Sigmoid colon (tissue), 6 donors: ENCODE measurements at regions not wholly inside any gene's neighbourhood (a gene's known extent, or its start where the extent isn't known, plus 50 kb on each side); places are given as distances from the start of the nearest gene placed in this dataset.

Source experiments
- DNase-seq: peaks from one replicate; pipeline ENCODE4 v3.0.0-alpha.2; 2019
- H3K27ac ChIP-seq, 4 donors: fragments of 200-600 bp; sonication (generic); one replicate each; pipeline ENCODE4 v1.5.1; 2016 to 2019; ENCODE audit warnings: mild to moderate bottlenecking in 1 of 4
- H3K27me3 ChIP-seq, 3 donors: fragments of 200-600 bp; sonication (generic); one replicate each; pipeline ENCODE4 v1.5.1; 2019; ENCODE audit warnings: mild to moderate bottlenecking in 1 of 3
- H3K36me3 ChIP-seq, 4 donors: fragments of 200-600 bp; sonication (generic); one replicate each; pipeline ENCODE4 v1.5.1; 2016 to 2019
- H3K4me1 ChIP-seq, 4 donors: fragments of 200-600 bp; sonication (generic); one replicate each; pipeline ENCODE4 v1.5.1; 2017 to 2019
- H3K4me3 ChIP-seq, 4 donors: fragments of 200-600 bp; sonication (generic); one replicate each; pipeline ENCODE4 v1.5.1; 2017 to 2019; ENCODE audit warnings: mild to moderate bottlenecking in 2 of 4, moderate library complexity in 1 of 4
- H3K9me3 ChIP-seq, 4 donors: fragments of 200-600 bp in 3 of 4; sonication (generic) in 3 of 4; one replicate each; pipeline versions ENCODE4 v1.5.1 to v1.6.1; 2013 to 2019
- CTCF ChIP-seq, 4 experiments: fragments of 450-650 bp in 3 of 4; fragments of 200-600 bp in 1 of 4; IDR thresholded peaks; one replicate each; pipeline ENCODE4 v1.5.1; 2016 to 2019; ENCODE audit warnings: antibody characterized with exemption in 4 of 4, mild to moderate bottlenecking in 3 of 4, moderate library complexity in 2 of 4
- EP300 ChIP-seq, 4 donors: sonication (generic); formaldehyde crosslinking; IDR thresholded peaks; one replicate each; pipeline ENCODE4 v1.6.1; 2017; ENCODE audit warnings: antibody characterized with exemption in 4 of 4
- POLR2A ChIP-seq, 2 donors: fragments of 450-650 bp; IDR thresholded peaks; one replicate each; pipeline ENCODE4 v1.6.1; 2016; ENCODE audit warnings: antibody characterized with exemption in 2 of 2, mild to moderate bottlenecking in 2 of 2, moderate library complexity in 2 of 2
- POLR2AphosphoS5 ChIP-seq, 4 donors: sonication (generic); formaldehyde crosslinking; IDR thresholded peaks; one replicate each; pipeline ENCODE4 v1.6.1; 2017; ENCODE audit warnings: antibody characterized with exemption in 4 of 4
- WGBS, 2 donors: extraction: QIAGEN DNeasy Blood & Tissue Kit; methylation state at CpG; one replicate each; pipeline ENCODE4 v1.1.7; 2013; 5-methylcytosine and 5-hydroxymethylcytosine counted together
- intact Hi-C: fragments of 100-400 bp; cut with DNase I; formaldehyde crosslinking; loops from one replicate; pipeline ENCODE4 v1.15.1; 2023
- donor health status: healthy with polysubstance abuse.
- donor health status: healthy.

- intact Hi-C loops, result no loop called here
- no peaks in the 10 kb centered on the region for H3K36me3 ChIP-seq
- H3K27me3 ChIP-seq, result no peaks in the 10 kb centered on the region
- H3K9me3 ChIP-seq, result no peaks in the 10 kb centered on the region
- H3K4me3 ChIP-seq, result no peak overlapping the region
- H3K27ac ChIP-seq, result no peak overlapping the region
- WGBS, 2 donors, result 86 to 89% methylated on average over 6 of the region's 6 CpGs
- DNase-seq, result no peak
- no peaks in the 10 kb centered on the region for H3K4me1 ChIP-seq
- no peak for TF ChIP-seq POLR2A (IDR thresholded peaks at IDR 0.05)
- TF ChIP-seq POLR2AphosphoS5 (IDR thresholded peaks at IDR 0.05), result no peak
- TF ChIP-seq CTCF (IDR thresholded peaks at IDR 0.05), result no peak
- TF ChIP-seq EP300 (IDR thresholded peaks at IDR 0.05), result no peak
These were observed 490.7 kb upstream of the TENM3 start for GRCh38 chr4:181752516-181752915.

- Histone ChIP-seq H3K27me3 (no peaks in the 10 kb centered on the region), H3K4me1 (no peaks in the 10 kb centered on the region), H3K4me3 (no peak overlapping the region), H3K9me3 (no peaks in the 10 kb centered on the region), H3K36me3 (no peaks in the 10 kb centered on the region), H3K27ac (no peak overlapping the region)
- no peak for DNase-seq
- intact Hi-C loops, result no loop called here
- WGBS, 2 donors, result 92 to 95% methylated on average over 4 of the region's 4 CpGs
- TF ChIP-seq POLR2AphosphoS5 (IDR thresholded peaks at IDR 0.05) (no peak), EP300 (IDR thresholded peaks at IDR 0.05) (no peak), POLR2A (IDR thresholded peaks at IDR 0.05) (no peak), CTCF (IDR thresholded peaks at IDR 0.05) (no peak)
These were observed 490.0 kb upstream of the TENM3 start for GRCh38 chr4:181753207-181753606.

GRCh38 chr4:181755846-181756245 is 487.4 kb upstream of the TENM3 start:
- DNase-seq, result no peak
- 76 to 79% methylated on average over 5 of the region's 5 CpGs for WGBS, 2 donors
- intact Hi-C loops, result no loop called here
- no peak overlapping the region for H3K4me3 ChIP-seq
- no peaks in the 10 kb centered on the region for H3K9me3 ChIP-seq
- H3K27ac ChIP-seq, result no peak overlapping the region
- no peaks in the 10 kb centered on the region for H3K27me3 ChIP-seq
- no peaks in the 10 kb centered on the region for H3K4me1 ChIP-seq
- TF ChIP-seq POLR2A (IDR thresholded peaks at IDR 0.05), result no peak
- H3K36me3 ChIP-seq, result no peaks in the 10 kb centered on the region

- 66 to 67% methylated on average over 5 of the region's 5 CpGs for WGBS, 2 donors
- no peaks in the 10 kb centered on the region for H3K4me1 ChIP-seq
These were observed 486.6 kb upstream of the TENM3 start for GRCh38 chr4:181756451-181757095.

GRCh38 chr4:181757098-181757497 is 486.1 kb upstream of the TENM3 start:
- 58 to 62% methylated on average over 3 of the region's 3 CpGs for WGBS, 2 donors
- Histone ChIP-seq H3K36me3 (no peaks in the 10 kb centered on the region), H3K4me1 (no peaks in the 10 kb centered on the region), H3K27me3 (no peaks in the 10 kb centered on the region), H3K27ac (no peak overlapping the region), H3K9me3 (no peaks in the 10 kb centered on the region), H3K4me3 (no peak overlapping the region)
- TF ChIP-seq EP300 (IDR thresholded peaks at IDR 0.05) (no peak), POLR2A (IDR thresholded peaks at IDR 0.05) (no peak), POLR2AphosphoS5 (IDR thresholded peaks at IDR 0.05) (no peak), CTCF (IDR thresholded peaks at IDR 0.05) (no peak)
- intact Hi-C loops, result no loop called here
- no peak for DNase-seq

More at GRCh38 chr4:181756451-181757095, 486.6 kb upstream of the TENM3 start:
- Histone ChIP-seq H3K27ac (no peak overlapping the region), H3K4me3 (no peak overlapping the region), H3K27me3 (no peaks in the 10 kb centered on the region), H3K36me3 (no peaks in the 10 kb centered on the region), H3K9me3 (no peaks in the 10 kb centered on the region)
- intact Hi-C loops, result no loop called here
- DNase-seq, result no peak
- no peak for TF ChIP-seq POLR2AphosphoS5 (IDR thresholded peaks at IDR 0.05)
- no peak for TF ChIP-seq POLR2A (IDR thresholded peaks at IDR 0.05)
- no peak for TF ChIP-seq CTCF (IDR thresholded peaks at IDR 0.05)
- no peak for TF ChIP-seq EP300 (IDR thresholded peaks at IDR 0.05)
